ENCODE measurements at regions not wholly inside any gene's neighbourhood (a gene's known extent, or its start where the extent isn't known, plus 50 kb on each side); places are given as distances from the start of the nearest gene placed in this dataset.

GRCh38 chr3:186417791-186418190, 55.8 kb upstream of the DGKG start:
- intact Hi-C loops (cut with DNase I; ENCODE audit: low total_unique reads) = no loop called here
- no peak overlapping the region for H3K27ac ChIP-seq
- TF ChIP-seq, protein P1, sequence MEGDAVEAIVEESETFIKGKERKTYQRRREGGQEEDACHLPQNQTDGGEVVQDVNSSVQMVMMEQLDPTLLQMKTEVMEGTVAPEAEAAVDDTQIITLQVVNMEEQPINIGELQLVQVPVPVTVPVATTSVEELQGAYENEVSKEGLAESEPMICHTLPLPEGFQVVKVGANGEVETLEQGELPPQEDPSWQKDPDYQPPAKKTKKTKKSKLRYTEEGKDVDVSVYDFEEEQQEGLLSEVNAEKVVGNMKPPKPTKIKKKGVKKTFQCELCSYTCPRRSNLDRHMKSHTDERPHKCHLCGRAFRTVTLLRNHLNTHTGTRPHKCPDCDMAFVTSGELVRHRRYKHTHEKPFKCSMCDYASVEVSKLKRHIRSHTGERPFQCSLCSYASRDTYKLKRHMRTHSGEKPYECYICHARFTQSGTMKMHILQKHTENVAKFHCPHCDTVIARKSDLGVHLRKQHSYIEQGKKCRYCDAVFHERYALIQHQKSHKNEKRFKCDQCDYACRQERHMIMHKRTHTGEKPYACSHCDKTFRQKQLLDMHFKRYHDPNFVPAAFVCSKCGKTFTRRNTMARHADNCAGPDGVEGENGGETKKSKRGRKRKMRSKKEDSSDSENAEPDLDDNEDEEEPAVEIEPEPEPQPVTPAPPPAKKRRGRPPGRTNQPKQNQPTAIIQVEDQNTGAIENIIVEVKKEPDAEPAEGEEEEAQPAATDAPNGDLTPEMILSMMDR (IDR thresholded peaks at IDR 0.05) = no peak
- TF ChIP-seq POLR2A (IDR thresholded peaks at IDR 0.05) = no peak
- DNase-seq = no peak
- H3K9me3 ChIP-seq = no peaks in the 10 kb centered on the region
- H3K4me1 ChIP-seq = peaks cover 14% of the 10 kb centered on the region
- H3K27me3 ChIP-seq = no peaks in the 10 kb centered on the region
- no peak overlapping the region for H3K4me3 ChIP-seq
- no peaks in the 10 kb centered on the region for H3K36me3 ChIP-seq (ENCODE audit: low read depth, missing control alignments)
- 60 to 68% methylated on average over 2 of the region's 2 CpGs for WGBS, 2 donors

DNA sequence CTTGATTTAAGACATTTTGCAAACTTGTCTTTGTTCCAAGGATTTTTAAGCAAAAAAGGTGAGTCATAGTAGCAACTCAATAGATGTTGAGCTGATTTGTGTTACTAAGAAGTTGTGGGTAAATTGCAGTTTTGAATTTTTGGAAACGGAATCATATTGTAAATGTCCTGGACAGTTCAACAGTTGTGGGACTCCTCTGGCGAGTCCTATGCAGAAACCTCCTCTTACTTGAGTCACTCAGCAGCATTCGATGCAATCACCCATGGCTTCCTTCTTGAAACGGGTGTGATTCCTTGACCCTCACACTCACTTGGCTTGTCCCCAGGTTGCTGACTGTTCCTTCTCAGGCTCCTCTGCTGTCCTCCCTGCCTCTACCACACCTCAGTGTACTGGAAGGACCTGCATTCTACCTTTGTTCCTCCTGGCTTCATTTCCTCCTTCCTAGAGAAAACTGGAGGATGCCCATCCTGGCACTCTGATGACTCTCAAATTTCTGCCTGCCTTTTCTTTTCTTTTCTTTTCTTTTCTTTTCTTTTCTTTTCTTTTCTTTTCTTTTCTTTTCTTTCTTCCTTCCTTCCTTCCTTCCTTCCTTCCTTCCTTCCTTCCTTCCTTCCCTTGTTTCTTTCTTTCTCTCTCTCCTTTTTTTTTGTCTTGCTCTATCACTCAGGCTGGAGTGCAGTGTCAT, 52.8 kb upstream of the DGKG start:
- H3K4me3 ChIP-seq = no peak overlapping the region
- H3K4me1 ChIP-seq = peaks cover 14% of the 10 kb centered on the region
- 47 to 66% methylated on average over 4 of the region's 4 CpGs for WGBS, 2 donors

GRCh38 chr3:186413615-186414415, 51.8 kb upstream of the DGKG start:
- peaks cover 14% of the 10 kb centered on the region for H3K4me1 ChIP-seq
- WGBS, 2 donors = 2 to 3% methylated on average over 21 to 22 of the region's 22 CpGs

More for the DNA sequence above, 52.8 kb upstream of the DGKG start:
- DNase-seq = no peak
- H3K27ac ChIP-seq = no peak overlapping the region
- H3K36me3 ChIP-seq (ENCODE audit: low read depth, missing control alignments) = no peaks in the 10 kb centered on the region
- no peaks in the 10 kb centered on the region for H3K27me3 ChIP-seq
- H3K9me3 ChIP-seq = no peaks in the 10 kb centered on the region
- intact Hi-C loops (cut with DNase I; ENCODE audit: low total_unique reads) = no loop called here
- TF ChIP-seq, protein P1 (IDR thresholded peaks at IDR 0.05) = no peak
- no peak for TF ChIP-seq POLR2A (IDR thresholded peaks at IDR 0.05)

GRCh38 chr3:186411994-186412393, 50.0 kb upstream of the DGKG start:
- intact Hi-C loops (cut with DNase I; ENCODE audit: low total_unique reads) = no loop called here
- H3K4me3 ChIP-seq = no peak overlapping the region
- no peaks in the 10 kb centered on the region for H3K9me3 ChIP-seq
- TF ChIP-seq POLR2A (IDR thresholded peaks at IDR 0.05) = no peak
- TF ChIP-seq, protein P1 (IDR thresholded peaks at IDR 0.05) = no peak
- no peaks in the 10 kb centered on the region for H3K36me3 ChIP-seq (ENCODE audit: low read depth, missing control alignments)
- WGBS, 2 donors = 90 to 95% methylated on average over 3 of the region's 3 CpGs
- peaks cover 25% of the 10 kb centered on the region for H3K4me1 ChIP-seq
- no peaks in the 10 kb centered on the region for H3K27me3 ChIP-seq
- no peak for DNase-seq
- H3K27ac ChIP-seq = no peak overlapping the region

More at GRCh38 chr3:186413615-186414415, 51.8 kb upstream of the DGKG start:
- no peaks in the 10 kb centered on the region for H3K9me3 ChIP-seq
- no peaks in the 10 kb centered on the region for H3K36me3 ChIP-seq (ENCODE audit: low read depth, missing control alignments)
- intact Hi-C loops (cut with DNase I; ENCODE audit: low total_unique reads) = no loop called here
- peak overlapping the region; percentile 55 to 74 for H3K27ac ChIP-seq
- TF ChIP-seq POLR2A (IDR thresholded peaks at IDR 0.05) = no peak
- TF ChIP-seq, protein P1 (IDR thresholded peaks at IDR 0.05) = no peak
- H3K4me3 ChIP-seq = peak overlapping the region; percentile 18 to 45
- peak; percentile 78 for DNase-seq
- H3K27me3 ChIP-seq = no peaks in the 10 kb centered on the region

Data from testis (tissue), 2 donors.